ENCODE measurements at regions not wholly inside any gene's neighbourhood (a gene's known extent, or its start where the extent isn't known, plus 50 kb on each side); places are given as distances from the start of the nearest gene placed in this dataset.
"Not testable (repeated sequence)": the region's sequence is repeated elsewhere in the genome, so short reads cannot be mapped to it uniquely, and the experiment has no call there.

DNA sequence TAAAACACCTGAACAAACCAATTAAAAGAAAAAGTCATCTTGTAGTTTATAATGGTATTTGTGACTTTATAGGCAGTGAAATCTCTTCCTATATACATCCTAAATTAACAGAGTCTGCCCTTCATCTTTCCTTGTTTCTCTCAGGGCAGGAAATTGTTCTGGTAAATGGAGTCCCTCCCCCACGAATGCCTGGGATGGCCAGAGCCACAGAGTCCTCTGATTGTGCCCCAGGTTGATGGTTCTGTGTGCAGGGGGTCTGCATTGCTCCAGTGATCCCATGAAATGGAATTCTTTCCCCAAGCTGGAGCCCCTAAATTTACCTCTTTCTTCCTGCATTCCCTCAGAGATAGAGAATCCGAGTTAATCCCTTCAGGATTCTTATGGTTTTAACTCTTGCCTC lies 155.5 kb downstream of the MTX2 start:
- no peak overlapping the region for H3K27ac ChIP-seq
- no peak for FAIRE-seq
- intact Hi-C loops (cut with DNase I): no loop called here
- H3K4me1 ChIP-seq: no peaks in the 10 kb centered on the region
- no peaks in the 10 kb centered on the region for H3K9me3 ChIP-seq
- DNase-seq: no peak
- WGBS, 2 donors: 32 to 33% methylated on average over 2 of the region's 2 CpGs
- ATAC-seq: no peak
- H3K27me3 ChIP-seq: no peaks in the 10 kb centered on the region
- no peak for TF ChIP-seq CTCF (IDR thresholded peaks at IDR 0.05)
- no peaks in the 10 kb centered on the region for H3K36me3 ChIP-seq
- no peak overlapping the region for H3K4me3 ChIP-seq

DNA sequence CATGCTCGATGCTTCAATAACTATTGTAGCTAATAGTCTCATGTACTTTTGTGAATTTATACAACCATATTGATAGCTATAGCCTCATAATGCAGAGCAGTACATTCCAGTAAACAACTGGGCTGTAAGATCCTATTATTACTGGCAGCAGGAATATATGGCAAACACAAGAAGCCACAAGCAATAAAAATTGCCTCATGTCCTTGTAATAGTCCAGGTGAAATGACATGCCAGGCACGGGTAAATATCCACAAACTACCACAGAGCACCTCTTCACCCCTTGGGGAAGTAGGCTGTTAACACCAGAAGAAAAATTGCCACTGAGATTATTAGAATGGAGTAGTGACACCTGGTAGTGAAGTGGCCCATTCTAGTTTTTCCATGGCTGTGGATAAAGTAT lies 158.3 kb downstream of the MTX2 start:
- ATAC-seq (no peak), FAIRE-seq (no peak), DNase-seq (no peak)
- H3K36me3 ChIP-seq: no peaks in the 10 kb centered on the region
- no peaks in the 10 kb centered on the region for H3K4me1 ChIP-seq
- H3K27ac ChIP-seq: no peak overlapping the region
- H3K27me3 ChIP-seq: no peaks in the 10 kb centered on the region
- 64 to 80% methylated on average over 2 of the region's 2 CpGs for WGBS, 2 donors
- no peaks in the 10 kb centered on the region for H3K9me3 ChIP-seq
- H3K4me3 ChIP-seq: no peak overlapping the region
- no peak for TF ChIP-seq CTCF (IDR thresholded peaks at IDR 0.05)
- intact Hi-C loops (cut with DNase I): no loop called here

GRCh38 chr2:176428944-176429469 lies 159.8 kb downstream of the MTX2 start:
- H3K36me3 ChIP-seq; H3K4me3 ChIP-seq; H3K27ac ChIP-seq; FAIRE-seq; ATAC-seq; intact Hi-C loops (cut with DNase I); H3K4me1 ChIP-seq; H3K27me3 ChIP-seq; H3K9me3 ChIP-seq; DNase-seq: not testable (repeated sequence)
- 64 to 69% methylated on average over 5 of the region's 5 CpGs for WGBS, 2 donors

- Histone ChIP-seq H3K27me3 (no peaks in the 10 kb centered on the region), H3K36me3 (no peaks in the 10 kb centered on the region), H3K4me1 (no peaks in the 10 kb centered on the region), H3K27ac (no peak overlapping the region), H3K9me3 (no peaks in the 10 kb centered on the region), H3K4me3 (no peak overlapping the region)
- TF ChIP-seq CTCF (IDR thresholded peaks at IDR 0.05): no peak
- 44 to 61% methylated on average over 2 of the region's 2 CpGs for WGBS, 2 donors
- ATAC-seq: no peak
- intact Hi-C loops (cut with DNase I): no loop called here
- DNase-seq: no peak
- no peak for FAIRE-seq
These were observed 163.2 kb downstream of the MTX2 start for GRCh38 chr2:176432434-176432833.

GRCh38 chr2:176435729-176436128 lies 166.5 kb downstream of the MTX2 start:
- no peaks in the 10 kb centered on the region for H3K4me1 ChIP-seq
- intact Hi-C loops (cut with DNase I): no loop called here
- no peak for DNase-seq
- no peak for FAIRE-seq
- no peaks in the 10 kb centered on the region for H3K9me3 ChIP-seq
- 64 to 79% methylated on average over 3 of the region's 3 CpGs for whole genome bisulfite sequencing, 2 donors
- no peak overlapping the region for H3K27ac ChIP-seq
- no peaks in the 10 kb centered on the region for H3K36me3 ChIP-seq
- TF ChIP-seq CTCF (IDR thresholded peaks at IDR 0.05): no peak
- no peak for ATAC-seq
- no peaks in the 10 kb centered on the region for H3K27me3 ChIP-seq
- H3K4me3 ChIP-seq: no peak overlapping the region

Measured in pancreas (tissue), 10 donors.